SK-N-SH (cell line): ENCODE measurements at regions not wholly inside any gene's neighbourhood (a gene's known extent, or its start where the extent isn't known, plus 50 kb on each side); places are given as distances from the start of the nearest gene placed in this dataset.

Experiments
- CTCF ChIA-PET: fragments of 300-600, 350-600 bp; formaldehyde crosslinking; extraction: SDS; loops from one replicate; lab custom pipeline; 2021; lab: Yijun Ruan, JAX
- POLR2A ChIA-PET: fragments of 350-600 bp; sonication (Branson Sonifier 250); formaldehyde crosslinking; extraction: SDS; loops from one replicate; lab custom pipeline; 2020; ENCODE audit warnings: antibody characterized with exemption, inconsistent platforms; lab: Yijun Ruan, JAX
- DNase-seq: peaks from one replicate; pipeline ENCODE4 v3.0.0; 2012
- H2AFZ ChIP-seq: fragments of 200-600 bp; sonication (generic); 2 replicates; pipeline ENCODE4 v1.8.1; 2016; ENCODE audit warnings: antibody characterized with exemption, mild to moderate bottlenecking, low read depth
- H3F3A ChIP-seq: fragments of 200-600 bp; sonication (generic); replicated peaks from 2 replicates; pipeline ENCODE3; 2016; ENCODE audit warnings: antibody characterized with exemption, mild to moderate bottlenecking; ENCODE audit not compliant: insufficient read depth
- H3K27ac ChIP-seq, 2 experiments: fragments of 200-500 bp in 1 of 2; fragments of 200-600 bp in 1 of 2; sonication (Bioruptor generic) in 1 of 2; sonication (generic), shearing (Covaris generic) in 1 of 2; 2 replicates each; pipeline versions ENCODE4 v1.5.1 to v1.6.1; 2014 to 2016; ENCODE audit warnings: low read depth in 2 of 2, inconsistent platforms in 1 of 2, low read length in 1 of 2, mild to moderate bottlenecking in 1 of 2, mixed read lengths in 1 of 2
- H3K27me3 ChIP-seq: fragments of 200-600 bp; sonication (generic), shearing (Covaris generic); 2 replicates; pipeline ENCODE4 v1.6.1; 2016; ENCODE audit warnings: mixed run types; ENCODE audit not compliant: insufficient read depth
- H3K36me3 ChIP-seq, 2 experiments: fragments of 200-500 bp in 1 of 2; fragments of 200-600 bp in 1 of 2; sonication (Bioruptor generic) in 1 of 2; sonication (generic) in 1 of 2; replicated peaks in 1 of 2; 2 replicates each; pipeline versions ENCODE3 to v1.5.1; 2014 to 2016; ENCODE audit warnings: low read length in 1 of 2, mild to moderate bottlenecking in 1 of 2; ENCODE audit not compliant: insufficient read depth in 2 of 2, control insufficient read depth in 1 of 2
- H3K4me1 ChIP-seq, 2 experiments: fragments of 200-500 bp in 1 of 2; fragments of 200-600 bp in 1 of 2; sonication (Bioruptor generic) in 1 of 2; sonication (generic), shearing (Covaris generic) in 1 of 2; 2 replicates each; pipeline versions ENCODE4 v1.5.1 to v1.6.1; 2014 to 2016; ENCODE audit warnings: low read depth in 1 of 2, low read length in 1 of 2, mixed run types in 1 of 2; ENCODE audit not compliant: insufficient read depth in 2 of 2, control insufficient read depth in 1 of 2
- H3K4me2 ChIP-seq: fragments of 200-600 bp; sonication (generic), shearing (Covaris generic); 2 replicates; pipeline ENCODE4 v1.6.1; 2017; ENCODE audit warnings: mixed run types
- H3K4me3 ChIP-seq, 2 experiments: fragments of 200-500 bp in 1 of 2; fragments of 200-600 bp in 1 of 2; sonication (Bioruptor generic) in 1 of 2; sonication (generic), shearing (Covaris generic) in 1 of 2; 2 replicates each; pipeline versions ENCODE4 v1.5.1 to v1.8.1; 2014 to 2016; ENCODE audit warnings: low read depth in 2 of 2, inconsistent platforms in 1 of 2, low read length in 1 of 2, mild to moderate bottlenecking in 1 of 2, mixed read lengths in 1 of 2, moderate library complexity in 1 of 2
- H3K79me2 ChIP-seq: fragments of 200-600 bp; sonication (generic); 2 replicates; pipeline ENCODE4 v1.8.1; 2017; ENCODE audit warnings: mild to moderate bottlenecking; ENCODE audit not compliant: insufficient read depth
- H3K9ac ChIP-seq: fragments of 200-600 bp; sonication (generic); 2 replicates; pipeline ENCODE4 v1.6.1; 2017; ENCODE audit warnings: mixed run types
- H3K9me2 ChIP-seq: fragments of 200-600 bp; sonication (generic); 2 replicates; pipeline ENCODE4 v1.6.1; 2017; ENCODE audit warnings: mixed run types
- H3K9me3 ChIP-seq: fragments of 200-600 bp; sonication (generic); 2 replicates; pipeline ENCODE4 v1.6.1; 2017; ENCODE audit warnings: mixed run types, mild to moderate bottlenecking, moderate library complexity
- H4K20me1 ChIP-seq: fragments of 200-600 bp; sonication (generic); 2 replicates; pipeline ENCODE4 v1.6.1; 2017; ENCODE audit warnings: mild to moderate bottlenecking, mixed run types; ENCODE audit not compliant: insufficient read depth
- CHD2 ChIP-seq: fragments of 150-350 bp; IDR thresholded peaks from 2 replicates; pipeline ENCODE4 v1.6.1; 2018; ENCODE audit warnings: low read length; ENCODE audit not compliant: partially characterized antibody
- CTCF ChIP-seq: fragments of 200-600 bp; sonication (generic); IDR thresholded peaks from 2 replicates; pipeline ENCODE4 v1.6.1; 2017; ENCODE audit warnings: antibody characterized with exemption, mild to moderate bottlenecking, moderate library complexity
- GATA2 ChIP-seq: sonication (generic); formaldehyde crosslinking; IDR thresholded peaks from 2 replicates; pipeline ENCODE4 v1.5.0; 2020; ENCODE audit warnings: mild to moderate bottlenecking, missing genetic modification reagents
- MEF2A ChIP-seq: IDR thresholded peaks from 2 replicates; pipeline ENCODE4 v1.4.0; 2012; ENCODE audit warnings: low read depth, borderline replicate concordance
- MXI1 ChIP-seq: IDR thresholded peaks from 2 replicates; pipeline ENCODE4 v1.6.1; 2012; ENCODE audit warnings: mild to moderate bottlenecking, low read depth, low read length, improper control_type of control experiment
- NFIC ChIP-seq: IDR thresholded peaks from 2 replicates; pipeline ENCODE4 v1.4.0; 2012; ENCODE audit warnings: borderline replicate concordance
- RCOR1 ChIP-seq: fragments of 150-350 bp; IDR thresholded peaks from 2 replicates; pipeline ENCODE4 v1.6.1; 2017; ENCODE audit warnings: antibody characterized with exemption, low read length
- REST ChIP-seq: IDR thresholded peaks from 2 replicates; pipeline ENCODE4 v1.6.1; 2012; ENCODE audit warnings: mild to moderate bottlenecking, low read depth, low read length, moderate library complexity
- USF1 ChIP-seq: IDR thresholded peaks from 2 replicates; pipeline ENCODE4 v1.4.0; 2012; ENCODE audit warnings: low read depth, borderline replicate concordance
- WGBS: methylation state at CpG from one replicate; pipeline ENCODE4 v1.1.6; 2017; ENCODE audit warnings: low lambda C conversion rate; 5-methylcytosine and 5-hydroxymethylcytosine counted together
- TF ChIP-seq, protein P1 (sequence below): IDR thresholded peaks from 2 replicates; pipeline ENCODE4; 2012

DNA sequence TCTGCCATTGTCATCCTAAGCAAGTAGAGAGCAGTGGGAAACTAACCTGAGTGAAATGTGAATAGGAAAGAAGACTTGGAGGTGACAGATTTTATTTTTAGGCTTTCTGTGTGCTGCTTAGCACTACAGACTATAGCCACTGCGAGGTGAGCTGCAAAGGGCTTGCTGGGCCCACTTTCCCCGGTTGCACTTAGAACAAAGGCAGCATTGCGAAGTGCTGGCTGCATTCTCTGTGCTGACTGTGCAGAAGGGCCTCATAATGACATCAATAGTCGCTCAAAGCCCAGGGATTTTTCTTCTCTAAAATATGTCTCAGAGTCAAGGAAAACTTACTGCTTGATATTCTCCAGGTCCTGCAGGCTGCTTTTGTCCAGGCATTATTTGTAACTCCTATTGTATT, 592.1 kb downstream of the TDRD15 start:
- CTCF ChIA-PET = no interaction called here
- Histone ChIP-seq H3K4me3 (no peak overlapping the region), H3K9me2 (no peaks in the 10 kb centered on the region), H3K9ac (no peak overlapping the region), H3K4me2 (no peak overlapping the region), H3K27ac (no peak overlapping the region), H3K36me3 (no peaks in the 10 kb centered on the region), H4K20me1 (no peaks in the 10 kb centered on the region), H3K4me1 (no peaks in the 10 kb centered on the region), H3K79me2 (no peaks in the 10 kb centered on the region), H3K27me3 (no peaks in the 10 kb centered on the region), H3K9me3 (no peaks in the 10 kb centered on the region; the same call in 1 of the 2 replicates), H3F3A (no peaks in the 10 kb centered on the region), H2AFZ (no peak overlapping the region)
- TF ChIP-seq NFIC = no peak
- no peak for TF ChIP-seq RCOR1
- TF ChIP-seq CHD2 = no peak
- TF ChIP-seq GATA2 = no peak
- 12% methylated on average over 4 of the region's 4 CpGs for WGBS
- no peak for DNase-seq
- POLR2A ChIA-PET = no interaction called here

DNA sequence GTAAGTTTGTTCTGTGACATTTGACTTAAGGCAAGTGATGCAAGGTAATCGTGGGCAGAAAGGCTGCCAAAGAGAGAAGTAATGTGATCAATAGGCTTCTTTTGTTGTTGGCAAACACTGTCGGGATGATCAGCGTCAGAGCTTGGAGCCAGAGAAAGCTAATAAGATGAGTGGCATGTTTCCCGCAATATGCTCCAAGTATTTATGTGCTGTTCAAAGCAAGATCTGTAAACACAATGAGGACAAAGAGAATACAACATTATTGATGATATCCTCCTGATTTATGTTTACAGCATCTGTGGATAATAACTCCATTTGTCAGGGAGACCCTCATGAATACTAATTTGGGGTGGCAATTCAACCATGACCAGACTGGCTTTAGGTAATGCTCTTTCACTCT, 603.3 kb downstream of the TDRD15 start:
- no peaks in the 10 kb centered on the region for H3K27me3 ChIP-seq
- H3F3A ChIP-seq = no peaks in the 10 kb centered on the region
- H3K4me2 ChIP-seq = no peak overlapping the region
- ChIA-PET POLR2A (no interaction called here), CTCF (no interaction called here)
- H3K9ac ChIP-seq = no peak overlapping the region
- H3K9me3 ChIP-seq = no peaks in the 10 kb centered on the region
- H3K9me2 ChIP-seq = no peaks in the 10 kb centered on the region
- no peak overlapping the region for H3K4me3 ChIP-seq
- H3K79me2 ChIP-seq = no peaks in the 10 kb centered on the region
- H3K36me3 ChIP-seq = no peaks in the 10 kb centered on the region
- no peak overlapping the region for H3K27ac ChIP-seq
- H3K4me1 ChIP-seq = no peaks in the 10 kb centered on the region; a peak in 1 of 4 replicates
- 42% methylated on average over 4 of the region's 4 CpGs for WGBS
- DNase-seq = no peak
- no peak overlapping the region for H2AFZ ChIP-seq
- TF ChIP-seq USF1 = no peak
- TF ChIP-seq MXI1 = no peak
- no peak for TF ChIP-seq CTCF
- TF ChIP-seq MEF2A = no peak
- TF ChIP-seq REST = no peak
- TF ChIP-seq, protein P1, sequence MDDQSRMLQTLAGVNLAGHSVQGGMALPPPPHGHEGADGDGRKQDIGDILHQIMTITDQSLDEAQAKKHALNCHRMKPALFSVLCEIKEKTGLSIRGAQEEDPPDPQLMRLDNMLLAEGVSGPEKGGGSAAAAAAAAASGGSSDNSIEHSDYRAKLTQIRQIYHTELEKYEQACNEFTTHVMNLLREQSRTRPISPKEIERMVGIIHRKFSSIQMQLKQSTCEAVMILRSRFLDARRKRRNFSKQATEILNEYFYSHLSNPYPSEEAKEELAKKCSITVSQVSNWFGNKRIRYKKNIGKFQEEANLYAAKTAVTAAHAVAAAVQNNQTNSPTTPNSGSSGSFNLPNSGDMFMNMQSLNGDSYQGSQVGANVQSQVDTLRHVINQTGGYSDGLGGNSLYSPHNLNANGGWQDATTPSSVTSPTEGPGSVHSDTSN = no peak
- H4K20me1 ChIP-seq = no peaks in the 10 kb centered on the region
